ENCODE measurements at regions not wholly inside any gene's neighbourhood (a gene's known extent, or its start where the extent isn't known, plus 50 kb on each side); places are given as distances from the start of the nearest gene placed in this dataset.

GRCh38 chr2:65834771-65835475 lies 402.5 kb upstream of the SPRED2 start:
- Histone ChIP-seq H3K36me3 (ENCODE audit: insufficient read depth, low read length) (no peaks in the 10 kb centered on the region), H4K20me1 (ENCODE audit: insufficient read depth, low read length, poor library complexity, severe bottlenecking) (no peaks in the 10 kb centered on the region), H3K4me1 (ENCODE audit: insufficient read depth, low read length, poor library complexity, severe bottlenecking) (no peaks in the 10 kb centered on the region), H3K9me2 (replicated peaks; ENCODE audit: low read depth, low read length) (no peaks in the 10 kb centered on the region), H2AFZ (ENCODE audit: low read length) (no peak overlapping the region), H3K27me3 (ENCODE audit: insufficient read depth, low read length, poor library complexity, severe bottlenecking) (no peaks in the 10 kb centered on the region), H3K4me3 (ENCODE audit: low read length, poor library complexity, severe bottlenecking) (no peak overlapping the region), H3K79me2 (ENCODE audit: insufficient read depth, low read length) (no peaks in the 10 kb centered on the region), H3K9ac (ENCODE audit: low read depth, low read length, poor library complexity, severe bottlenecking) (no peak overlapping the region), H3K9me3 (ENCODE audit: insufficient read depth, low read depth, low read length) (no peaks in the 10 kb centered on the region), H3K4me2 (ENCODE audit: low read depth, low read length, poor library complexity, severe bottlenecking) (no peak overlapping the region), H3F3A (ENCODE audit: low read depth) (no peaks in the 10 kb centered on the region)
- no peak for TF ChIP-seq CTCF (conservative IDR thresholded peaks at IDR 0.05; ENCODE audit: low read length)

GRCh38 chr2:65834062-65834461 lies 401.7 kb upstream of the SPRED2 start:
- no peak overlapping the region for H2AFZ ChIP-seq (ENCODE audit: low read length)
- no peaks in the 10 kb centered on the region for H3K79me2 ChIP-seq (ENCODE audit: insufficient read depth, low read length)
- no peaks in the 10 kb centered on the region for H3K4me1 ChIP-seq (ENCODE audit: insufficient read depth, low read length, poor library complexity, severe bottlenecking)
- no peaks in the 10 kb centered on the region for H4K20me1 ChIP-seq (ENCODE audit: insufficient read depth, low read length, poor library complexity, severe bottlenecking)
- TF ChIP-seq CTCF (conservative IDR thresholded peaks at IDR 0.05; ENCODE audit: low read length) = no peak
- no peak for TF ChIP-seq EZH2phosphoT487 (IDR thresholded peaks at IDR 0.05; ENCODE audit: borderline replicate concordance)
- H3K4me2 ChIP-seq (ENCODE audit: low read depth, low read length, poor library complexity, severe bottlenecking) = no peak overlapping the region
- H3K9me2 ChIP-seq (replicated peaks; ENCODE audit: low read depth, low read length) = no peaks in the 10 kb centered on the region
- H3F3A ChIP-seq (ENCODE audit: low read depth) = no peaks in the 10 kb centered on the region
- no peak overlapping the region for H3K9ac ChIP-seq (ENCODE audit: low read depth, low read length, poor library complexity, severe bottlenecking)
- no peaks in the 10 kb centered on the region for H3K27me3 ChIP-seq (ENCODE audit: insufficient read depth, low read length, poor library complexity, severe bottlenecking)
- no peaks in the 10 kb centered on the region for H3K9me3 ChIP-seq (ENCODE audit: insufficient read depth, low read depth, low read length)
- H3K4me3 ChIP-seq (ENCODE audit: low read length, poor library complexity, severe bottlenecking) = no peak overlapping the region
- no peaks in the 10 kb centered on the region for H3K36me3 ChIP-seq (ENCODE audit: insufficient read depth, low read length)

- Histone ChIP-seq H3K27me3 (ENCODE audit: insufficient read depth, low read length, poor library complexity, severe bottlenecking) (no peaks in the 10 kb centered on the region), H3K9me2 (replicated peaks; ENCODE audit: low read depth, low read length) (no peaks in the 10 kb centered on the region), H3K79me2 (ENCODE audit: insufficient read depth, low read length) (no peaks in the 10 kb centered on the region), H3K4me2 (ENCODE audit: low read depth, low read length, poor library complexity, severe bottlenecking) (no peak overlapping the region), H3K4me3 (ENCODE audit: low read length, poor library complexity, severe bottlenecking) (no peak overlapping the region), H4K20me1 (ENCODE audit: insufficient read depth, low read length, poor library complexity, severe bottlenecking) (no peaks in the 10 kb centered on the region), H3K4me1 (ENCODE audit: insufficient read depth, low read length, poor library complexity, severe bottlenecking) (no peaks in the 10 kb centered on the region), H2AFZ (ENCODE audit: low read length) (no peak overlapping the region), H3K9ac (ENCODE audit: low read depth, low read length, poor library complexity, severe bottlenecking) (no peak overlapping the region), H3F3A (ENCODE audit: low read depth) (no peaks in the 10 kb centered on the region), H3K36me3 (ENCODE audit: insufficient read depth, low read length) (no peaks in the 10 kb centered on the region), H3K9me3 (ENCODE audit: insufficient read depth, low read depth, low read length) (no peaks in the 10 kb centered on the region)
- TF ChIP-seq CTCF (conservative IDR thresholded peaks at IDR 0.05; ENCODE audit: low read length) = no peak
- TF ChIP-seq EZH2phosphoT487 (IDR thresholded peaks at IDR 0.05; ENCODE audit: borderline replicate concordance) = no peak
Measured at GRCh38 chr2:65831509-65831908, 399.1 kb upstream of the SPRED2 start.

Measured in Loucy (cell line).